GM12891 (cell line): ENCODE measurements at regions not wholly inside any gene's neighbourhood (a gene's known extent, or its start where the extent isn't known, plus 50 kb on each side); places are given as distances from the start of the nearest gene placed in this dataset.

ENCODE experiments used
- POLR2A ChIP-seq: IDR thresholded peaks from 2 replicates; pipeline ENCODE4 v1.6.1; 2011; ENCODE audit warnings: low read depth, low read length, control low read depth
- POLR2AphosphoS5 ChIP-seq: IDR thresholded peaks from 2 replicates; pipeline ENCODE4 v1.6.1; 2011; ENCODE audit warnings: low read depth, low read length, control low read depth
- SPI1 ChIP-seq: IDR thresholded peaks from 2 replicates; pipeline ENCODE4 v1.6.1; 2011; ENCODE audit warnings: low read depth, low read length, control low read depth
- TAF1 ChIP-seq: IDR thresholded peaks from 2 replicates; pipeline ENCODE4 v1.6.1; 2011; ENCODE audit warnings: low read depth, low read length, control low read depth

- TF ChIP-seq POLR2AphosphoS5 (no peak), TAF1 (no peak), SPI1 (no peak), POLR2A (no peak)
Measured at GRCh38 chr4:159881158-159881557, 778.3 kb downstream of the RAPGEF2 start.
